ENCODE measurements at regions not wholly inside any gene's neighbourhood (a gene's known extent, or its start where the extent isn't known, plus 50 kb on each side); places are given as distances from the start of the nearest gene placed in this dataset.
"Not testable (repeated sequence)": the region's sequence is repeated elsewhere in the genome, so short reads cannot be mapped to it uniquely, and the experiment has no call there.

DNA sequence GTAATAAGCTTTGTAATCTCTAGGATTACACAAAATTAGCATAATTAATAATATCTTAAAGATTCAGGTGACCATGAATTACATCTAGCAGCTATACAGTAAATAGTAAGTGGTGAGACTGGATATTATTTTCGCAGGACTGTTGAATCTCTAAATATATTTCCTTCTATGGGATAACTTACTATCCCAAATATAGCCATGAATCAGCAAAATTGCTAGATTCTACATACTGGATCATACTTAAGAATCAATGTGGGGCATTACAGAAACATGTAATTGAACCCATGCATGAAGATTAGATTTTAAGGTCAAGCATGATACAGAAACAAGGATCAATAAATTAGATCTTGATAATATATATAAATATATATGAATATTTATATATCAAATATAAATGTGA is 1203.4 kb downstream of the BRINP3 start:
- no peak for DNase-seq (ENCODE audit: low read depth)
- in situ Hi-C loops (cut with HindIII; ENCODE audit: low pct_unique_long_range_greater_than_20kb, low sequenced_read_pairs) = no loop called here

DNA sequence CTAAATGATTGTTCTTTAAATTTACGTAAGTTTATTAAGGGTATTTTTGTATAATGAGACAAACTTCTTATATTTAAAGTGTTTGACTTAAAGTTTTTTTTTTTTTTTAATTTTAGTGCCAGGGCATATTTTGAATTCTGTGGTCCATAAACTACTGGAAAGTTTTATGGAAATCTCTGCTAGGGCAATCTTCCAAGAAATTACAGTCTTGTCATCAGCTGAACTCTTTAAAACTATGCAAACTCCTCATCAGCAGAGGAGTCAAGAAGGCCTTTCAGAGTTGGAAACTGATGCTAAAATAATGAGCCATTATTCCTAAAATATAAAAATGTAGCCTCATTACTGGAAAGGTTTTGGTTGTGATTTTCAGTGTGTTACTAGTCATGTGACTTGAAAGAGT is 1201.9 kb downstream of the BRINP3 start:
- no peak for DNase-seq (ENCODE audit: low read depth)
- in situ Hi-C loops (cut with HindIII; ENCODE audit: low pct_unique_long_range_greater_than_20kb, low sequenced_read_pairs) = no loop called here

DNA sequence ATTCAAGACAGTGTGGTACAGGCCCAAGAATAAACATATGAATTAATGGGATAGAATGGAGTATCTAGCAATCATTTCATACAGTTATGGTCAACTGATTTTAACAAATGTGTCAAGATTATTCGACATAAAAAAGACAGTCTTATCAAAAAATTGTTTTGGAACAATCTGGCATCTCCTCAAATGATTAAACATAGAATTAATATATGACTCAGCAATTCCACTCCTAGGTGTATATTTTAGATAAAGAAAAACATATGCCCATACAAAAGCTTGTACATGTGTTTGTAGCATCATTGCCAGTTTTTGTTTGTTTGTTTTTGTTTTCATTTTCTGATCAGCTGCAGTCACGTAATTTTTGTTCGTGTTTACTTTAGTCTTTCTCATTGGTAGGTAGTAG is 1188.3 kb downstream of the BRINP3 start:
- DNase-seq (ENCODE audit: low read depth) = no peak
- in situ Hi-C loops (cut with HindIII; ENCODE audit: low pct_unique_long_range_greater_than_20kb, low sequenced_read_pairs) = no loop called here

DNA sequence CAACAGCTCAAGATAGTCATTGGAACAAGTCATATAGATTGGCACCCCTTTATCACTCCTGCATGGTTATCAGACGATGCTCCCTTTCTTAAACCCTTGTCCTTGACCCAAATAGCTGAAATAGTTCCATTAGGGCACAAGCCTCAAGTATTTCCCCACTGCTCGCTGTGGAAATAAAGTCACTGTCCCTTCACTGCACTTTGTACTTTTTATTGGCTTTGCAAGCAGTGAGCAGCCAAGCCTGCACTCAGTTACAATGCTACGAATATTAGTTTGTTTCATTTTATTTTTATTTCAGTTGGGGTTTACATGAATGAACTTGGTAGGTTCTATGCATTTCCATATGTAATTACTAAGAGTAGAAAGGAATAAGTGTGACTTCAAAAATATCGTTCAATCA is 1176.4 kb downstream of the BRINP3 start:
- in situ Hi-C loops (cut with HindIII; ENCODE audit: low pct_unique_long_range_greater_than_20kb, low sequenced_read_pairs) = no loop called here
- no peak for DNase-seq (ENCODE audit: low read depth)

DNA sequence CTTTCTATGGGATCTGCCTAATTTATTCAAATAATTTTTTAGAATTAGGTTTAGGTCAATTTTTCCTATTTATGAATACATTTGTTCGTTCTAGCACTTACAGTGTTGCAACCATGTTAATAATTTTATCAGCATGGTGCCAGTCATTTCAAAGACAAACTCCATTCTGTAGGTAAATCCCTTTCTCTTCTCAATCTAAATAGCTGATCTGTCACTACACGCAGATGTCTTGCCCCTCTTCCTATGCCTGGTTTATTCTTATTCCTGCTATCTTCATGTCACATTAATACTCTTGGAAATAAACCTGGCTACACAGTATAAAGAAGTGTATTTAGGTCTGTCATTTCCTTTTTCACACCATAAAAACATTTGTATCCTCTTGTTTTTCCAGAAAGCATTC is 1172.4 kb downstream of the BRINP3 start:
- in situ Hi-C loops (cut with HindIII; ENCODE audit: low pct_unique_long_range_greater_than_20kb, low sequenced_read_pairs) = no loop called here
- DNase-seq (ENCODE audit: low read depth) = no peak

DNA sequence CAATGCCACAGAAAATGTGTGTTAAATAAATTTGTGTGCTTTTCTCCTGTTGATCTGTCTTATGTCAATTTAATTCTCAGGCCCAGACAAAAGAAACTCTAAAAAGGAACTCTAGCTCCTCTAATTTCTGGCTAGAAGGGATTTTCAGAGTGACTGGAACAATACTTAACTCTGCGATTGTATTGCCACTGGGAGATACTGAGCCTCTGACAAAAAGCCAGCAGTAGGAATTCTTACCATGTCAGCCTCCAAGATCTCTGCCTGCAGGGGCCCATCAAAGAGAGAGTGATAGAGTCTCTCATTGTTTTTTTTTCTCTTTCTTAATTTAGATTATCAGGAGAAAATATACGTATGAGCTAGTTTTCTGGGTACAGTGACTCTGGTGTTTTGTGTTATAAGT is 1165.7 kb downstream of the BRINP3 start:
- DNase-seq (ENCODE audit: low read depth) = no peak

DNA sequence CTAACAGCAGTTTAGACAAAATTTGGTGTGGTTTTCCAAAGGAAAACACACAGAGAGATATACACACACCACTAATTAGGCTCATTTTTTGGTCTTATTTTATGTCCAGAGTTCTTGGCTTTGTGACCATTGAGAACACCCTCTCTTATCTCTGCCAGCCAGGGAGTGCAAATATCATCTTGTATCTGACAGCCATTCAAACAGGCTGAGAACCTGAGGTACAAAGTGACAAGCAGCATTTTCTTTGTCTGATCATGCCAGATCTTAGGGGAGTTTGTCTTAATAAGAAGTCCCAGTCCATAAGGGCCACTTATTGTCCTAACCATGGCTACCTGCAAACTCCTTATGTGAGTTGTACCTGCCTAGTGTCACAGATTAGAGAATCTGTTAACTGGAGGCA is 1165.2 kb downstream of the BRINP3 start:
- no peak for DNase-seq (ENCODE audit: low read depth)
- in situ Hi-C loops (cut with HindIII; ENCODE audit: low pct_unique_long_range_greater_than_20kb, low sequenced_read_pairs) = no loop called here

More for the DNA sequence above, 1165.7 kb downstream of the BRINP3 start:
- in situ Hi-C loops (cut with HindIII; ENCODE audit: low pct_unique_long_range_greater_than_20kb, low sequenced_read_pairs) = no loop called here

DNA sequence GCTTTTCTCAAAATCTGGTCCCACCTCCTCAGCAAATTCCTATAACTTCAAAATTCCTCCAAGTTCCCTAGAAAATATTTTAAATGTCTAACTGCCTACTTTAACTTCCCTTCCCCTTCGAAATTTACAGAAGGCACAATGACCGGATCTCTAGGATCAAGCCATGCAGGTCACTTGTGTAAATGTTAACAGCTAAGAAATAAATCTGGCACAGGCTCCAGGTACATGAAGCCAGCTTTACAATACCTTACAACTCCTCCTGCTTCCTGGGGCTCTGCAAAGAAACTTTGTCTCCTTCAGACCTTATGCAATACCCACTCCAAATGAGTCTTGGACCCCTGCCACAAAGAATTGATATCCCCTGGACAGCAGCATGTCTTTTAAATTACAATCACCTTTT is 1164.2 kb downstream of the BRINP3 start:
- no peak for DNase-seq (ENCODE audit: low read depth)

DNA sequence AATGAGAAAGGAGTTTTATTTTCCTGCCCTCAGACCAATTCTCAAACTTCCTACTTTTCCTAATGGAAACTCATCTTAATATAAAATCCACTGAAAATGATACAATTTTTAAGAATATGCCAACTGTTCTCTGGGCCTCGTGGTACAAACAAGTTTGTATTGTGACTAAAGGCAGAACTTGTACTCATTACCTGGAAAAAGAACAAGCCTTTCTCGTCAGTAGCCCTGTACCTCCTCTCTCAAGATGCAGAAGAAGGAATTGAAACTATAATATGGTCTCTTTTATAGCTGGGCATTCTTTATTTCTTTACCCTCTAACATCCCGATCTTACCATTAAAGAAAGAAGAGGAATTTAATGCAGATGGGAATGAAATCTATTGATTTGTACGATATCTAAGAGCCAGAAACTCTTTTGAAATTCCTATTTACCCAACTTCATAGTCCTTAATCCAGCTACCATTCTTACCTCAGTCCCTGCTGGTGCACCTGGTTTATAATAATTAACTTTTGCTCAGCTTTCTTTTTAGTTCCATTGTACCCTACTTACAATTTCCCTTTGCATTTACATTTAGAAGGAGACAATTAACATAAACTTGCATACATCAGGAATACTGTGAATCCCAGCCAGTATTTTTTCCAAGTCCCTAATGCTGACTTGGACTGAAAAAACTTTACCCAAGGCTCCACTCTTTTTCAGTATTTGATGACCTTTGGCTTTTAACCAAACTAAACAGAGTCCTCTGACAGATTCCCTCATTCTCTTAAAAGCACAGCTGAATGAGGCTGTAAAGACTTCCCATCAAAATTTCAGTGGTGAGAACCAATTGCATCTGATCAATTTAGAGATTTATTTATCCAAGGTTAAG is 1162.4 kb downstream of the BRINP3 start:
- no peak for DNase-seq (ENCODE audit: low read depth)
- in situ Hi-C loops (cut with HindIII; ENCODE audit: low pct_unique_long_range_greater_than_20kb, low sequenced_read_pairs) = no loop called here

More for the DNA sequence above, 1164.2 kb downstream of the BRINP3 start:
- in situ Hi-C loops (cut with HindIII; ENCODE audit: low pct_unique_long_range_greater_than_20kb, low sequenced_read_pairs) = no loop called here

DNA sequence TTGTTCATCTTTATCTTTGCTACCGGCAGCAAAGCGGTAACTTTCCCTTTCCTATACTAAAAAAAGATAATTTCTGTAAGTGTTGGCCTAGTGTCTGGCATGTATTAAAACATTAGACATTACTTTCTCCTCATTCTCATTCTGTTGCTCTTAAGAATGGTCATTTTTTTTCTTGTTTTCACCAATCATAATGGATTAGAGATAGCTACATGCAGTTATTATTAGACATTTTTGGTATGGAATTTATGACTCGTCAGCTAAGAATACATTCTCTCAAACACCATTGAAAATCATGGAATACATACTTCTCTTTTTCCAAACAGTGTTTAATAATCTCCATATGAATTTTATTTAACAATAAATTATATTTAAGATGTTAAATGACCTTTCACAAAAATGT is 1154.6 kb downstream of the BRINP3 start:
- no peak for DNase-seq (ENCODE audit: low read depth)
- in situ Hi-C loops (cut with HindIII; ENCODE audit: low pct_unique_long_range_greater_than_20kb, low sequenced_read_pairs) = no loop called here

DNA sequence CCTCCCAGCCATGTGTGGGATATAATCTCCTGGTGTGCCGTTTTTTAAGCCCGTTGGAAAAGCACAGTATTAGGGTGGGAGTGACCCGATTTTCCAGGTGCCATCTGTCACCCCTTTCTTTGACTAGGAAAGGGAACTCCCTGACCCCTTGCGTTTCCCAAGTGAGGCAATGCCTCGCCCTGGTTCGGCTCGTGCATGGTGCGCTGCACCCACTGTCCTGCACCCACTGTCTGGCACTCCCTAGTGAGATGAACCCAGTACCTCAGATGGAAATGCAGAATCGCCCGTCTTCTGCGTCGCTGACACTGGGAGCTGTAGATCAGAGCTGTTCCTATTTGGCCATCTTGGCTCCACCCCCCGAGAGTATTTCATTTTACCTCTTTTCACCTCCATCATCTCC is 1146.6 kb downstream of the BRINP3 start:
- in situ Hi-C loops (cut with HindIII; ENCODE audit: low pct_unique_long_range_greater_than_20kb, low sequenced_read_pairs); DNase-seq (ENCODE audit: low read depth): not testable (repeated sequence)

DNA sequence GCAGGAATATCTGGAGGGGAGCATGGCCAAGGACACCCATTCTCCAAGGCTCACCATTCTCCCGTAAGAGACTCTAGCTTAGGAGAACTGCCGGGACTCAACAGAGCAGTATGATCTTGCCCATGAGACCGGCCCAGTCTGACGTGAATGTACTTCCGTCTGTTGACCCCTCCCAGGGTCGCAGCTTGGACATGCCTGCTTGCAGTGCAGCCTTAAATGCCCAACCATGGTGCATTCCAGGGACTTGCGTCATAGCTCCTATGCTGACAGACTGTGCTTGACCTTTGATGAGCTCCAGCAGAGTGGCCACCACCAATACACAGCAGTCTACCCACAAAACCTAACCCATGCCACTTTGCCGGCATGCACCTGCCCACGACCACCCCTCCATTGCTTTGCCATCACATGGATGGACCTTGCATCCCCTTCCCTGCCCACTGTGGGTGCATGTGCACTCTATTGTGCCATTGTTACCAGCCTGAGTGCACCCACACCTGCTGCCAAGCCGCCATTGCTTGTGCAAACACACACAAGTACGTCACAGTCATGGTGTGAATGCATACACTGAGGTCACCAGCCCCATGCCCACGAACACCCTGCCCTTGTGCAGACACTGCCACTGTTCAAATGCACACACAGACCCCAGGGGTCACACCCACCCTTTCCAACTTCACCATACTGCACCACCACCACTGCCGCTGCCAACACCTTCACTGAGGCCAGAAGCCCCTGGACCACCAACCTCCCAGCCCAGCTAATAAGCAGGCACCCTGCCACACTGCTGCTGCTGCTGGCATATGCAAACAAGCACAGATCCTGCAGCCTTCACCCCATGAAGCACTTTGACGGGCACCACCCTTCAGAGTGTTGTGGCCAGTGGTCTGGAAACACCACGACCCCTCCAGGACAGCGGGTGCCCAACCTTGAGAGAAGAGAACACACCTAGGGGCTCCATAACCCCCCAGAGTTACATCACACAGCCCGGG is 1141.3 kb downstream of the BRINP3 start:
- no peak for DNase-seq (ENCODE audit: low read depth)
- in situ Hi-C loops (cut with HindIII; ENCODE audit: low pct_unique_long_range_greater_than_20kb, low sequenced_read_pairs) = no loop called here

DNA sequence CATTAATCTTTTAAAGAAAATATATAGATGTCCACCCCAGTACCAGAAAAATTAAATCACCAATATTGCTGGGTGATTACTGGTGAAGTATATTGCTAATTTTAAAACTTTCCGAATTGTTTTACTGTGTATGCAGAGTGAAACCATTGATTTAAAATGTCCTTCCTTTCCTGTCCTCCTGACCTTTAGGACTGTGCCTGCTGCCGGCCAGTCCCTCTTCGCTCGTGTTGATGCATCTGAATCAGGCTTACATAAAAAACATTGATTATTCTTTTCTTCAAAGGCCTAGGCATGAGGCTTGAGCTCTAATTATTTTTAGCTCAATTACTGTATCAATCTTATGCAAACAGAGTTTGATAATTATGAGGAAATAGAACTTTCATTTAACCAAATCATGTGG is 1128.1 kb downstream of the BRINP3 start:
- in situ Hi-C loops (cut with HindIII; ENCODE audit: low pct_unique_long_range_greater_than_20kb, low sequenced_read_pairs) = no loop called here
- no peak for DNase-seq (ENCODE audit: low read depth)

DNA sequence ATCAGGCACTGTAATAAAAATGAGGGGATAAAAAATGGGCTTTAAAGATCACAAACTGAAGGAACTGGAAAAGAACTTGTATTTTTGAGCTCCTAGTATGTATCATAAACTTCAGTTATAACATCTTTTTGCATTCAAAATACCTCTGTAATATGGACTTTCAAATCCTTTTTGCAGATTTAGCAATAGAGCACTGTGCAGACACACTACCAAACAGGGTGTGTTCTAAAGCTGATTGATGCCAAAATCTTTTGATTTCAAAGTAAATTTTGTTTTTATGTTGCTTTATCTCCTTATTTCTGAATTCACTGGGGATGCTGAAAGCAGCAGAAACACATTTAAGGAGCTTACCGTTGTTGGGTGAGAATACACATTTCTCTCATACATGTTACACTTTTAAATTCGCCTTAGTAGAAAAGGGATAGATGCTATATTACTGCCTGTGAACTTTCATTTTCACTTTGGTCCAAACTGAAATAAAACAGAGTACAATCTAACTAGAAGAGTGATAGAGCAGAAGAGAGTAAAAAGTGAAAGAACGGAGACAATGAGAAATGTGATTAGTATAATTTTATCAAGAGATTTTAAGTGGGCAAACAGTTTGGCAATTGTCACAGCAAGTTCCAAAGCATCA is 1126.6 kb downstream of the BRINP3 start:
- in situ Hi-C loops (cut with HindIII; ENCODE audit: low pct_unique_long_range_greater_than_20kb, low sequenced_read_pairs) = no loop called here
- DNase-seq (ENCODE audit: low read depth) = no peak

DNA sequence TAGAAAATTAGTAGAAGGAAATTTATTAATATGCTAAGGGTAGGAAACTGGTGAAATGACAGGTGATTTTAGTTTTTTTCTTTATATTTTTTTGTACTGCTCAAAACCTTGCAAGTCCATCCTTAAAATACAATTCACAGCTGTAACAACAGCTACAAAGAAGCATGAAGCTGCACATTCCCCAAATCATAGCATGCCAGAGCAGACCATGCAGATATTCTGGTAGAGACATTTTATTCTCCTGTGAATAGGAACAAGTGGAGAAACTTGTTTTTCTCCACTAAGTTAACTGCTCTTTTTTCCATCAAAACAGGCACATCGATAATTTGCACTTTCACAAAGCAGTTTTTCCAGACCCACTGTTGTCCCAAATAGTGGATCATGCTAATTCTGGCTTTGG is 1125.7 kb downstream of the BRINP3 start:
- in situ Hi-C loops (cut with HindIII; ENCODE audit: low pct_unique_long_range_greater_than_20kb, low sequenced_read_pairs) = no loop called here
- no peak for DNase-seq (ENCODE audit: low read depth)

DNA sequence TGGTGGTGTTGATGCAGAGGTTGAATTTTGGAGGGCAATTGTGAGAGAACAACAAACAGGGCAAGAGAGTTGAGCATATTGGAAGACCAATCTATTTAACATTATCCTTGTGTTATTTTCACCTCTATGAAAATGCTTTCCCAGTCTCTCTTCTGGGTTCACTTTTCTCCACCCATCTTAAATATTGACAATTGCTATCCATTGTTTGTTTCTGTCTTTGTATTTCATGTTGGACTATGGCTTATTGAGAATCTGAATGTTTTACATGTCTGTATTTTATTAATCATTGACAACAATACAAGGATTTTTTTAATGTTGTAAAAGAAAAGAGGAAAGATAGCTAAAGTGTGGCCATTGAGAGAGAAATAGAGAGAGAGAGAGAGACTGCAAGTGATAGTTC is 1121.5 kb downstream of the BRINP3 start:
- DNase-seq (ENCODE audit: low read depth) = no peak
- in situ Hi-C loops (cut with HindIII; ENCODE audit: low pct_unique_long_range_greater_than_20kb, low sequenced_read_pairs) = no loop called here

DNA sequence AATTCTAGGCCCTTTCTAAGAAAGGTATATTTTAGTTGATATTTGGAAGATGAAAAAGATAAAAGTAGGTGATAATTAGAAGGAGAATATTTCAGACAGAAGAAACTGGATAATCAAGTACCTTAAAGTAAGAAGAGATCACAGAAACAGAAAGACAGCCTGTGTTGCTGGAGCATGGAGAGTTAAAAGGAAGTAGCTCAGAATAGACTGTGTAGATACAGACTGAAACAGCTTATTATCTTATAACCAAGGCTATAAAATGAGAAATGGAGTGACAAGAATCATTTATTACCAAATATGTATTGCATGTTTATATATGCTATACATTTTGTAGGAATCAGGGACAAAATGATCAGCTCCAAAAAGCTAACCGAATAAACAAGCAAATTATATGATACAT is 1120.3 kb downstream of the BRINP3 start:
- in situ Hi-C loops (cut with HindIII; ENCODE audit: low pct_unique_long_range_greater_than_20kb, low sequenced_read_pairs) = no loop called here
- DNase-seq (ENCODE audit: low read depth) = no peak

DNA sequence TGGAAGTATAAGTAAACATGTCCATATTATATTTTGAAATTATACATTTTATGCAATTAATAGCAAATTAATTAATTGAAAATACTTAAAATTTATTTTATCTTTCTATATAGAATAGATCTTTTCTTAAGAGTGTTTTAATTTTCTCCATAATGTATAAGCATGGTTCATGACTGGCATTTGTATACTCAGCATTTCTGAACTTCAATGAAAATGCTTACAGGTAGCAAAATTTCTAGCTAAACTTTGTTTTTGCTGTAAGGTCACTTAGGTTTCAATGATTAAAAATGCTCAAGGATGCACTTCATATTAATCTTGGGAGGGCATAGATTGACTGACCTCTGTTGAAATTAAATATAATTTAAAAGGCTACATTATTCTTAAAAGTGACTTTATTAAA is 1108.1 kb downstream of the BRINP3 start:
- in situ Hi-C loops (cut with HindIII; ENCODE audit: low pct_unique_long_range_greater_than_20kb, low sequenced_read_pairs) = no loop called here
- no peak for DNase-seq (ENCODE audit: low read depth)

DNA sequence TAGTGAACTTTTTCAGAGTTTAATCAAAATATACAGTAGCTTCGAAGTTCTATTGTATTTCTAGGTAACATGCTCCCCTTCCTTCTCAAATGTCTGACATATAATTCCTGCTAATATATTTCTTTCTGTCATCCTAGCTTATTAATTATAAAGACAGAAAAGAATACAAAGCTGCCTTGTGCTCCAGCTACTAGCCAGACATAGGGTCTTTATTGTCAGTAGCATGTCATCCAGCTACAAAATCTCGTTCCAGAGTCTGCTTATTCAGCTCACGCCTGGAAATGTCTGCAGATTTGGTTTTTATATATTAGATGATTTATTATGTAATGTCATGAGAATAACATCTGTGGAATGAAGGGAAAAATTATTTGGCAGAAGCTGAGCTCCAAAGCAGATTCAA is 1102.8 kb downstream of the BRINP3 start:
- DNase-seq (ENCODE audit: low read depth) = no peak
- in situ Hi-C loops (cut with HindIII; ENCODE audit: low pct_unique_long_range_greater_than_20kb, low sequenced_read_pairs) = no loop called here
